ENCODE measurements at regions not wholly inside any gene's neighbourhood (a gene's known extent, or its start where the extent isn't known, plus 50 kb on each side); places are given as distances from the start of the nearest gene placed in this dataset.

GRCh38 chr10:3476186-3476585 is 303.6 kb upstream of the PITRM1 start:
- POLR2A ChIA-PET (ENCODE audit: low non-redundant PET): no interaction called here
- intact Hi-C loops (cut with micrococcal nuclease; ENCODE audit: unreplicated experiment): no loop called here

GRCh38 chr10:3475367-3475766 is 302.8 kb upstream of the PITRM1 start:
- H3K4me3 ChIP-seq (ENCODE audit: low read depth, low read length, poor library complexity, severe bottlenecking): no peak overlapping the region
- TF ChIP-seq EZH2 (IDR thresholded peaks at IDR 0.05; ENCODE audit: borderline replicate concordance, low read depth, low read length, poor library complexity, severe bottlenecking) (no peak), CTCF (conservative IDR thresholded peaks at IDR 0.05; ENCODE audit: low read depth, low read length) (no peak)
- H3K36me3 ChIP-seq (ENCODE audit: insufficient read depth, low read length, poor library complexity, severe bottlenecking): no peaks in the 10 kb centered on the region
- DNase-seq (ENCODE audit: low spot score): no peak
- ChIA-PET POLR2A (ENCODE audit: low non-redundant PET) (no interaction called here), CTCF (no interaction called here)
- peaks cover 22% of the 10 kb centered on the region for H3K4me1 ChIP-seq (ENCODE audit: insufficient read depth, low read length, poor library complexity, severe bottlenecking)
- intact Hi-C loops (cut with micrococcal nuclease; ENCODE audit: unreplicated experiment): no loop called here
- H3K27ac ChIP-seq (ENCODE audit: low read depth, low read length, poor library complexity, severe bottlenecking): no peak overlapping the region
- no TSS peak for BruUV-seq (replicated peaks)
- H3K9me3 ChIP-seq (ENCODE audit: low read depth, low read length, poor library complexity, severe bottlenecking): no peaks in the 10 kb centered on the region
- no peaks in the 10 kb centered on the region for H3K27me3 ChIP-seq (replicated peaks; ENCODE audit: insufficient read depth, low read depth, low read length, poor library complexity)

More at GRCh38 chr10:3476186-3476585, 303.6 kb upstream of the PITRM1 start:
- no peaks in the 10 kb centered on the region for H3K27me3 ChIP-seq (replicated peaks; ENCODE audit: insufficient read depth, low read depth, low read length, poor library complexity)
- no peak overlapping the region for H3K27ac ChIP-seq (ENCODE audit: low read depth, low read length, poor library complexity, severe bottlenecking)
- TF ChIP-seq EZH2 (IDR thresholded peaks at IDR 0.05; ENCODE audit: borderline replicate concordance, low read depth, low read length, poor library complexity, severe bottlenecking) (no peak), CTCF (conservative IDR thresholded peaks at IDR 0.05; ENCODE audit: low read depth, low read length) (no peak)
- no TSS peak for BruUV-seq (replicated peaks)
- CTCF ChIA-PET: no interaction called here
- DNase-seq (ENCODE audit: low spot score): no peak
- peaks cover 21% of the 10 kb centered on the region for H3K4me1 ChIP-seq (ENCODE audit: insufficient read depth, low read length, poor library complexity, severe bottlenecking)
- H3K36me3 ChIP-seq (ENCODE audit: insufficient read depth, low read length, poor library complexity, severe bottlenecking): no peaks in the 10 kb centered on the region
- no peak overlapping the region for H3K4me3 ChIP-seq (ENCODE audit: low read depth, low read length, poor library complexity, severe bottlenecking)
- H3K9me3 ChIP-seq (ENCODE audit: low read depth, low read length, poor library complexity, severe bottlenecking): no peaks in the 10 kb centered on the region

- ChIA-PET POLR2A (ENCODE audit: low non-redundant PET) (no interaction called here), CTCF (no interaction called here)
- Histone ChIP-seq H3K9me3 (ENCODE audit: low read depth, low read length, poor library complexity, severe bottlenecking) (no peaks in the 10 kb centered on the region), H3K4me3 (ENCODE audit: low read depth, low read length, poor library complexity, severe bottlenecking) (no peak overlapping the region), H3K27ac (ENCODE audit: low read depth, low read length, poor library complexity, severe bottlenecking) (no peak overlapping the region), H3K27me3 (replicated peaks; ENCODE audit: insufficient read depth, low read depth, low read length, poor library complexity) (no peaks in the 10 kb centered on the region), H3K36me3 (ENCODE audit: insufficient read depth, low read length, poor library complexity, severe bottlenecking) (no peaks in the 10 kb centered on the region), H3K4me1 (ENCODE audit: insufficient read depth, low read length, poor library complexity, severe bottlenecking) (peaks cover 28% of the 10 kb centered on the region)
- no TSS peak for BruUV-seq (replicated peaks)
- intact Hi-C loops (cut with micrococcal nuclease; ENCODE audit: unreplicated experiment): no loop called here
- DNase-seq (ENCODE audit: low spot score): no peak
- TF ChIP-seq EZH2 (IDR thresholded peaks at IDR 0.05; ENCODE audit: borderline replicate concordance, low read depth, low read length, poor library complexity, severe bottlenecking): no peak
- TF ChIP-seq CTCF (conservative IDR thresholded peaks at IDR 0.05; ENCODE audit: low read depth, low read length): no peak
These were observed 301.7 kb upstream of the PITRM1 start for GRCh38 chr10:3474266-3474665.

Data from A673 (cell line).